ENCODE measurements at regions not wholly inside any gene's neighbourhood (a gene's known extent, or its start where the extent isn't known, plus 50 kb on each side); places are given as distances from the start of the nearest gene placed in this dataset.

- H3K79me1 ChIP-seq (ENCODE audit: insufficient read depth, low read depth, low read length, poor library complexity, severe bottlenecking): no peaks in the 10 kb centered on the region
- H3K14ac ChIP-seq (ENCODE audit: insufficient read depth, low read length): no peak overlapping the region; the same call in 1 of the 2 replicates
- H2BK15ac ChIP-seq (ENCODE audit: low read depth, low read length): no peak overlapping the region
- H3K79me2 ChIP-seq (ENCODE audit: insufficient read depth, low read length): no peaks in the 10 kb centered on the region
- no peaks in the 10 kb centered on the region; a peak in 1 of 5 replicates for H3K9me3 Mint-ChIP-seq
- H3K4ac ChIP-seq (ENCODE audit: low read depth, low read length): no peak overlapping the region
- no peak overlapping the region for H3K56ac ChIP-seq (ENCODE audit: insufficient read length, low read depth, low read length)
- no peak overlapping the region for H3K4me2 ChIP-seq (ENCODE audit: insufficient read depth, insufficient read length, low read length)
- H2AK5ac ChIP-seq (ENCODE audit: insufficient read length, low read length): no peak overlapping the region
- H3K27me3 ChIP-seq (ENCODE audit: insufficient read depth, low read length): no peaks in the 10 kb centered on the region
- H3K23me2 ChIP-seq (ENCODE audit: insufficient read length, low read depth, low read length, poor library complexity, severe bottlenecking): no peaks in the 10 kb centered on the region
- H2BK20ac ChIP-seq (ENCODE audit: low read depth, low read length, poor library complexity, severe bottlenecking): no peak overlapping the region
- no peak overlapping the region for H2BK120ac ChIP-seq (ENCODE audit: low read depth, low read length, poor library complexity, severe bottlenecking)
- no peak overlapping the region for H3T11ph ChIP-seq (ENCODE audit: low read length)
- H3K4me1 Mint-ChIP-seq: peaks cover 13 to 32% of the 10 kb centered on the region in 2 experiments
- H3K4me3 Mint-ChIP-seq: no peak overlapping the region
- no peak overlapping the region for H2BK12ac ChIP-seq (ENCODE audit: insufficient read length, low read depth, low read length)
- H3K9ac ChIP-seq (ENCODE audit: extremely low read depth, insufficient read length, low read length): no peak overlapping the region
- H3K4me1 ChIP-seq (ENCODE audit: insufficient read depth, low read length): no peaks in the 10 kb centered on the region
- peaks cover 6% of the 10 kb centered on the region for H3K27me3 Mint-ChIP-seq (ENCODE audit: low read depth)
- H3K23ac ChIP-seq (ENCODE audit: insufficient read length, low read depth, low read length): no peak overlapping the region
- H2BK5ac ChIP-seq (ENCODE audit: insufficient read length, low read length): no peak overlapping the region
- no peaks in the 10 kb centered on the region for H3K36me3 Mint-ChIP-seq (ENCODE audit: insufficient read depth in 1 of 3, low read depth in 3 of 3)
- H2AFZ ChIP-seq (ENCODE audit: low read length): no peak overlapping the region
- no peaks in the 10 kb centered on the region for H3K9me3 ChIP-seq (ENCODE audit: control insufficient read depth, low read depth, low read length)
- no peak for TF ChIP-seq CTCF (conservative IDR thresholded peaks at IDR 0.05)
- WGBS (ENCODE audit: extremely low coverage, insufficient read length, low lambda C conversion rate): no CpG with 5 or more reads among the region's 4 CpGs
- H3K18ac ChIP-seq (ENCODE audit: insufficient read length, low read depth, low read length): no peak overlapping the region
- no peak overlapping the region for H4K91ac ChIP-seq (ENCODE audit: insufficient read length, low read depth, low read length)
- no peak overlapping the region for H3K27ac Mint-ChIP-seq
- H4K8ac ChIP-seq (replicated peaks; ENCODE audit: insufficient read length, low read depth, low read length): no peak overlapping the region
- H4K5ac ChIP-seq (ENCODE audit: insufficient read length, low read depth, low read length): no peak overlapping the region
- H4K20me1 ChIP-seq (ENCODE audit: control insufficient read depth, insufficient read depth, insufficient read length): no peaks in the 10 kb centered on the region
- DNase-seq: no peak
- no peak overlapping the region for H3K27ac ChIP-seq (ENCODE audit: insufficient read length, low read depth, low read length)
Measured at GRCh38 chr2:8537562-8538155, 144.2 kb upstream of the ID2 start.

Measured in H9 (cell line).